OCI-LY3 (cell line): ENCODE measurements at regions not wholly inside any gene's neighbourhood (a gene's known extent, or its start where the extent isn't known, plus 50 kb on each side); places are given as distances from the start of the nearest gene placed in this dataset.

Source experiments
- H2AFZ ChIP-seq: fragments of 200-600, 300-600 bp; shearing (Covaris generic); 2 replicates; pipeline ENCODE4 v1.6.0; 2014; ENCODE audit warnings: antibody characterized with exemption, low read depth, low read length
- H3K27ac ChIP-seq: fragments of 200-600, 300-600 bp; sonication (generic); 2 replicates; pipeline ENCODE4 v1.5.1; 2014; ENCODE audit warnings: mild to moderate bottlenecking, low read length, moderate library complexity, mixed read lengths
- H3K27me3 ChIP-seq: fragments of 200-600, 300-600 bp; sonication (generic); 2 replicates; pipeline ENCODE4 v1.6.1; 2014; ENCODE audit warnings: low read depth, low read length, mixed read lengths
- H3K36me3 ChIP-seq: fragments of 200-600, 300-600 bp; sonication (generic); replicated peaks from 2 replicates; pipeline ENCODE3; 2014; ENCODE audit warnings: low read depth, low read length, mixed read lengths
- H3K4me1 ChIP-seq: fragments of 300-600, 200-600 bp; sonication (generic); 2 replicates; pipeline ENCODE4 v1.6.1; 2014; ENCODE audit warnings: low read length, mixed read lengths
- H3K4me2 ChIP-seq: fragments of 200-600, 300-600 bp; sonication (generic); 2 replicates; pipeline ENCODE4 v1.6.1; 2014; ENCODE audit warnings: low read length, mixed read lengths
- H3K4me3 ChIP-seq: fragments of 300-600, 200-600 bp; sonication (generic); 2 replicates; pipeline ENCODE4 v1.5.1; 2014; ENCODE audit warnings: antibody characterized with exemption, mild to moderate bottlenecking, low read length, moderate library complexity
- H3K79me2 ChIP-seq: fragments of 300-600, 200-600 bp; shearing (Covaris generic); 2 replicates; pipeline ENCODE4 v1.6.1; 2014; ENCODE audit warnings: mild to moderate bottlenecking, low read length, mixed read lengths
- H3K9ac ChIP-seq: fragments of 300-600, 200-600 bp; shearing (Covaris generic); 2 replicates; pipeline ENCODE4 v1.6.0; 2014; ENCODE audit warnings: mild to moderate bottlenecking, low read length, moderate library complexity
- H3K9me3 ChIP-seq: fragments of 200-600, 300-600 bp; shearing (Covaris generic); 2 replicates; pipeline ENCODE4 v1.6.1; 2014; ENCODE audit warnings: low read length, mixed read lengths; ENCODE audit not compliant: insufficient read depth
- H4K20me1 ChIP-seq: fragments of 200-600, 300-600 bp; sonication (generic); 2 replicates; pipeline ENCODE4 v1.6.1; 2016; ENCODE audit warnings: low read length, mixed read lengths; ENCODE audit not compliant: insufficient read depth
- EZH2phosphoT487 ChIP-seq: fragments of 200-600 bp; shearing (Covaris generic); IDR thresholded peaks from 2 replicates; pipeline ENCODE4 v1.6.1; 2018; ENCODE audit warnings: antibody characterized with exemption, mixed run types, low read depth
- TF ChIP-seq, protein P1 (sequence below): fragments of 200-600, 300-600 bp; sonication (generic); IDR thresholded peaks from 2 replicates; pipeline ENCODE4 v1.5.1; 2014; ENCODE audit warnings: antibody characterized with exemption, low read length, low read depth

DNA sequence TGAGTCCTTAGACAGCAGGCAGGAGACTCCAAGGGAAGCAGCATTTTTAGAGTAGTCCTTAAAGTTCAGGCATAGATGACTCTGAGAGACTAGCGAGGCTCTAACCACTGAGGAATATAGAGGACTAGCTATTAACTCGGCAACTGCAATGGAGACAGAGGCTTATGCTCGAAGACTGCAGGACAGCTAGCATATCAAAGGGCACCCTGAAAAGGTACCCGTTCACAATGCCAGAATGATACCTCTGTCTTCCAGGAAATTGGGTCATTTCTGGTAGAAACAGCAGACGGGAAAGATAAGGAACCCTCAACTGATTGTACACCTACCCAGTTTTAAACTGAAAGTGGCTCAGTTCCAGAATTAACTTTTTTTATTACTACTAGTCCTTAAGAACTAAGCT lies 1204.0 kb upstream of the ZEB2 start:
- Histone ChIP-seq H3K4me2 (peak overlapping the region; percentile 44), H3K79me2 (no peaks in the 10 kb centered on the region), H3K4me1 (peaks cover 3% of the 10 kb centered on the region), H4K20me1 (no peaks in the 10 kb centered on the region), H3K9ac (no peak overlapping the region), H3K4me3 (peak overlapping the region; percentile 27), H3K36me3 (no peaks in the 10 kb centered on the region), H2AFZ (no peak overlapping the region), H3K27ac (no peak overlapping the region), H3K9me3 (no peaks in the 10 kb centered on the region), H3K27me3 (no peaks in the 10 kb centered on the region)
- TF ChIP-seq, protein P1, sequence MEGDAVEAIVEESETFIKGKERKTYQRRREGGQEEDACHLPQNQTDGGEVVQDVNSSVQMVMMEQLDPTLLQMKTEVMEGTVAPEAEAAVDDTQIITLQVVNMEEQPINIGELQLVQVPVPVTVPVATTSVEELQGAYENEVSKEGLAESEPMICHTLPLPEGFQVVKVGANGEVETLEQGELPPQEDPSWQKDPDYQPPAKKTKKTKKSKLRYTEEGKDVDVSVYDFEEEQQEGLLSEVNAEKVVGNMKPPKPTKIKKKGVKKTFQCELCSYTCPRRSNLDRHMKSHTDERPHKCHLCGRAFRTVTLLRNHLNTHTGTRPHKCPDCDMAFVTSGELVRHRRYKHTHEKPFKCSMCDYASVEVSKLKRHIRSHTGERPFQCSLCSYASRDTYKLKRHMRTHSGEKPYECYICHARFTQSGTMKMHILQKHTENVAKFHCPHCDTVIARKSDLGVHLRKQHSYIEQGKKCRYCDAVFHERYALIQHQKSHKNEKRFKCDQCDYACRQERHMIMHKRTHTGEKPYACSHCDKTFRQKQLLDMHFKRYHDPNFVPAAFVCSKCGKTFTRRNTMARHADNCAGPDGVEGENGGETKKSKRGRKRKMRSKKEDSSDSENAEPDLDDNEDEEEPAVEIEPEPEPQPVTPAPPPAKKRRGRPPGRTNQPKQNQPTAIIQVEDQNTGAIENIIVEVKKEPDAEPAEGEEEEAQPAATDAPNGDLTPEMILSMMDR = no peak
- TF ChIP-seq EZH2phosphoT487 = no peak

DNA sequence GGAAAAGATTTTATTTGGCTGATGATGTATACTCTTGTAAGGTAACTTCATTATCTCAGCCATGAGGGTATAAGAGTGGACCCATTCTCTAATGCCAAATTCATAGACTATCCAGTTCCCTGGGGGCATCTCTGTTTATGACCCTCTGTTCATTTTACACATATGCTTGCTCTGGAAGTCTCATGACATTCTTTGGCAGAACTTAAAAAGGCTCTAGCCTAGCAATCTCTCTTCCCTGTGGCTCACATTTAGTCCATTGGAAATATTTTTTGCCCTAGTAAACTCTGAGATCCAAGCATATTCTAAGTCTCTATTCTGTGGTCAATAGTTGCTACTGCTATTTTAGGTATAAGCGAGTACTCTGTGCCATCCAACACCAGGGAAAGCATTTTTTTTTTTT lies 1201.8 kb upstream of the ZEB2 start:
- H3K36me3 ChIP-seq = no peaks in the 10 kb centered on the region
- peaks cover 3% of the 10 kb centered on the region for H3K4me1 ChIP-seq
- no peak overlapping the region for H3K4me3 ChIP-seq
- no peak overlapping the region for H3K4me2 ChIP-seq
- no peak overlapping the region for H3K27ac ChIP-seq
- H2AFZ ChIP-seq = no peak overlapping the region
- H3K79me2 ChIP-seq = no peaks in the 10 kb centered on the region
- H4K20me1 ChIP-seq = no peaks in the 10 kb centered on the region
- no peak overlapping the region for H3K9ac ChIP-seq
- no peak for TF ChIP-seq EZH2phosphoT487
- TF ChIP-seq, protein P1 = no peak
- no peaks in the 10 kb centered on the region for H3K27me3 ChIP-seq
- no peaks in the 10 kb centered on the region for H3K9me3 ChIP-seq

DNA sequence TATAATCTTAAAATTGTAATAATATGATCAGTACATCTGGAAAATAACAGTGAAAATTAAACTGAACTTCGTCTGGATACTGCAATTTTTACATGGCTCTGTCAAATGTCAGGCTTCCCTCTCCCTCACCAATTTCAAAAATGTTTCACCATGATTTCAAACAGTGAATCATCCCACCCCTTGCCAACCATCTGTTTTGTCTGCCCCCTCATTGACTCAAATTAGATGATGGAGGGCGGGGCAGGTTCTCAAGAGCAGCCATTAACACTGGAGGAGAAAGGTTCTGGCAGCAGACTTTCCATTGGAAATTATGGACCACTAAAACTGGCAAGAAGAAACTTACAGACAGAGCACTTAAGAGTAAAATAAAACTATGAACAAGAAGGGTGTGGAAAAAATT lies 1195.7 kb upstream of the ZEB2 start:
- no peak overlapping the region for H3K4me3 ChIP-seq
- H3K79me2 ChIP-seq = no peaks in the 10 kb centered on the region
- no peak overlapping the region for H3K27ac ChIP-seq
- TF ChIP-seq, protein P1 = no peak
- no peak for TF ChIP-seq EZH2phosphoT487
- H3K4me2 ChIP-seq = no peak overlapping the region
- H4K20me1 ChIP-seq = no peaks in the 10 kb centered on the region
- no peak overlapping the region for H2AFZ ChIP-seq
- no peaks in the 10 kb centered on the region for H3K9me3 ChIP-seq
- no peaks in the 10 kb centered on the region for H3K27me3 ChIP-seq
- no peak overlapping the region for H3K9ac ChIP-seq
- no peaks in the 10 kb centered on the region for H3K36me3 ChIP-seq
- H3K4me1 ChIP-seq = no peaks in the 10 kb centered on the region

DNA sequence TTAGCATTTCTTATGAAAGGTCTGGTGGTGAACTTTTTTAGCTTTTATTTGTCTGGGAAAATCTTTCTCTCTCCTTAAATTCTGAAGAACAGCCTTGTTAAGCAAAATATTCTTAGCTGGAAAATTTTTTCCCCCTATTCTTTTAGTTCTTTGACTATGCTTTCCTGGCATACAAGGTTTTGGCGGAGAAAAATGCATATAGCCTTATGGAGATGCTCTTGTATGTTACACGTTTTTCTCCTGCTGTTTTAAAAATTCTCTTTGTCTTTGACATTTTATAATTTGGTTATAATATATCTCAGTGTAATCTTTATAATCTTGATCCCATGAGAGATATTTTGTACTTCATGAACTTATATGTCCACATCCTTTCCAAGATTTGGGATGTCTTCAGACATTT lies 1190.4 kb upstream of the ZEB2 start:
- Histone ChIP-seq H3K27ac (no peak overlapping the region), H3K36me3 (peaks cover 2% of the 10 kb centered on the region), H3K9me3 (no peaks in the 10 kb centered on the region), H3K4me3 (no peak overlapping the region), H2AFZ (no peak overlapping the region), H3K9ac (no peak overlapping the region), H3K27me3 (no peaks in the 10 kb centered on the region), H4K20me1 (no peaks in the 10 kb centered on the region), H3K79me2 (no peaks in the 10 kb centered on the region), H3K4me2 (no peak overlapping the region), H3K4me1 (no peaks in the 10 kb centered on the region)
- no peak for TF ChIP-seq EZH2phosphoT487
- TF ChIP-seq, protein P1 = no peak
